ENCODE measurements at regions not wholly inside any gene's neighbourhood (a gene's known extent, or its start where the extent isn't known, plus 50 kb on each side); places are given as distances from the start of the nearest gene placed in this dataset.
A peak's percentile ranks its signal among the peaks of the same experiment; 100 is the strongest.

GRCh38 chr6:128827675-128828464 is 55.1 kb upstream of the LAMA2 start:
- TF ChIP-seq, protein P1, sequence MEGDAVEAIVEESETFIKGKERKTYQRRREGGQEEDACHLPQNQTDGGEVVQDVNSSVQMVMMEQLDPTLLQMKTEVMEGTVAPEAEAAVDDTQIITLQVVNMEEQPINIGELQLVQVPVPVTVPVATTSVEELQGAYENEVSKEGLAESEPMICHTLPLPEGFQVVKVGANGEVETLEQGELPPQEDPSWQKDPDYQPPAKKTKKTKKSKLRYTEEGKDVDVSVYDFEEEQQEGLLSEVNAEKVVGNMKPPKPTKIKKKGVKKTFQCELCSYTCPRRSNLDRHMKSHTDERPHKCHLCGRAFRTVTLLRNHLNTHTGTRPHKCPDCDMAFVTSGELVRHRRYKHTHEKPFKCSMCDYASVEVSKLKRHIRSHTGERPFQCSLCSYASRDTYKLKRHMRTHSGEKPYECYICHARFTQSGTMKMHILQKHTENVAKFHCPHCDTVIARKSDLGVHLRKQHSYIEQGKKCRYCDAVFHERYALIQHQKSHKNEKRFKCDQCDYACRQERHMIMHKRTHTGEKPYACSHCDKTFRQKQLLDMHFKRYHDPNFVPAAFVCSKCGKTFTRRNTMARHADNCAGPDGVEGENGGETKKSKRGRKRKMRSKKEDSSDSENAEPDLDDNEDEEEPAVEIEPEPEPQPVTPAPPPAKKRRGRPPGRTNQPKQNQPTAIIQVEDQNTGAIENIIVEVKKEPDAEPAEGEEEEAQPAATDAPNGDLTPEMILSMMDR (conservative IDR thresholded peaks at IDR 0.05; ENCODE audit: control insufficient read depth, insufficient read depth, low read depth, low read length) = no peak
- DNase-seq (ENCODE audit: low read depth) = no peak
- no peak overlapping the region for H3K4me3 ChIP-seq (ENCODE audit: control insufficient read depth, low read depth, low read length)

- DNase-seq (ENCODE audit: low read depth) = no peak
- no peak overlapping the region for H3K4me3 ChIP-seq (ENCODE audit: control insufficient read depth, low read depth, low read length)
- TF ChIP-seq, protein P1 (conservative IDR thresholded peaks at IDR 0.05; ENCODE audit: control insufficient read depth, insufficient read depth, low read depth, low read length) = no peak
Measured at GRCh38 chr6:128826606-128827005, 56.3 kb upstream of the LAMA2 start.

DNA sequence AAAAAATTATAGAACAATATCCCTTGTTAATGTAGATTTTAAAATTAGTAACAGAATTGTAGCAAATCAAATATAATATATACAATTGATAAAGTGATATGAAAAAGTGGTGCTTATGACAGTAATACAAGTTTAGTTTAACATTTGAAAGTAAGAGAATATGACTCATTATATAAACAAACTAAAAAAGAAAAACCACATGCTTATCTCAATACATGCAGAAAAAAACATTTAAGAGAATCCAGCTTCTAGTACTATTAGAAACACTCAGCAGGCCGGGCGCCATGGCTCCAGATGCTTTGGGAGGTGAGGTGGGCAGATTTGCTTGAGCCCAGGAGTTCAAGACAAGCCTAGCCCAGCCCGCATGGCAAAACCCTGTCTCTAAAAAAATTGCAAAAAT is 60.7 kb upstream of the LAMA2 start:
- DNase-seq (ENCODE audit: low read depth) = peak; percentile 25
- H3K4me3 ChIP-seq (ENCODE audit: control insufficient read depth, low read depth, low read length) = no peak overlapping the region
- TF ChIP-seq, protein P1 (conservative IDR thresholded peaks at IDR 0.05; ENCODE audit: control insufficient read depth, insufficient read depth, low read depth, low read length) = no peak

DNA sequence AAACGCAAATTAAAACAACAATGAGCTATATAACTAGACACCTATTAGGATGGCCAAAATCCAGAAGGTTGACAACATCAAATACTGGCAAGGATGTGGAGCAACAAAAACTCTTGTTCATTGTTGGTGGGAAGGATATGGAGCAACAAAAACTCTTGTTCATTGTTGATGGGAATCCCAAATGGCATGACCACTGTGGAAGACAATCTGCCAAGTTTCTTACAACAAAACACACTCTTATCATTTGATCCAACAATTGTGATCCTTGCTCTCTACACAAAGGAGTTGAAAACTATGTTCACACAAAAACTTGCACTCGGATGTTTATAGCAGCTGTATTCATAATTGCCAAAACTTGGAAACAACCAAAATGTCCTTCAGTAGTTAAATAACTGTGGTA is 61.8 kb upstream of the LAMA2 start:
- DNase-seq (ENCODE audit: low read depth) = no peak
- TF ChIP-seq, protein P1 (conservative IDR thresholded peaks at IDR 0.05; ENCODE audit: control insufficient read depth, insufficient read depth, low read depth, low read length) = no peak
- no peak overlapping the region for H3K4me3 ChIP-seq (ENCODE audit: control insufficient read depth, low read depth, low read length)

DNA sequence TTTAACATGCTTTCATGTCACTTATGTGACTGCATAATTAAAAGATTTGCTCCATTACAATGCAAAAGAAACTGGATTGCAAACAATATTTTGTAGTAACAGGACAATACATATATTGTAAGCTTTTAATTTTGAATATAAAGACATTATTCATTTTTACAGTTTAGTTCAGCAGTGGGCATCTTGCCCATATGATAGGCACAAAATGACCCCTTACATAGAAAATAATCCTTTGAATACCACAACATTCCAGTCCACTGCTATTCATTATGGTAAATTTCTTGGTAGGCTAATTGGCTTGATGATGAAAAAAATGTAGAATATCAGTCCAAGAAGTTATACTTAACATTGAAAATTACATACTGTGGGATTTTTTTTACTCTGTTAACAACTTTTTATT is 74.1 kb upstream of the LAMA2 start:
- no peak for DNase-seq (ENCODE audit: low read depth)
- TF ChIP-seq, protein P1 (conservative IDR thresholded peaks at IDR 0.05; ENCODE audit: control insufficient read depth, insufficient read depth, low read depth, low read length) = no peak
- no peak overlapping the region for H3K4me3 ChIP-seq (ENCODE audit: control insufficient read depth, low read depth, low read length)

DNA sequence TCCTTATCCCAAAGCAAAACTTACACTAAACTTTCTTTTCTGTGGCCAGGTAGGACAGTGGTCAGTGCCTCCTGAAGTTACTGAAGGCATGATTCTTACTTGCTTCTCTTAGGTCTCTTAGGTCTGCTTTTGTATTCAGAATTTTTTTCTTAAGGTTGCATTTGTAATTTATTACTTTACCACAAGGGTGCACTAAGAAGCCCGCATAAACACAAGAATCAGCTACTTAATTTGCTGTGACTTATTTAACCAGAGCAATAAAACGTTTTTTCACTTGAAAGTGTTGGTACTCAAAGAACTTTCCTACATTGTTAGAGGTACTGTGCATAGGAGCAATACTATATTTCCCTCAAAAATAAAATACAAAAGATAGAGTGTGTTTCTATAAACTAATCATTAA is 75.4 kb upstream of the LAMA2 start:
- TF ChIP-seq, protein P1 (conservative IDR thresholded peaks at IDR 0.05; ENCODE audit: control insufficient read depth, insufficient read depth, low read depth, low read length) = peak; percentile 56
- no peak overlapping the region for H3K4me3 ChIP-seq (ENCODE audit: control insufficient read depth, low read depth, low read length)
- peak; percentile 62 for DNase-seq (ENCODE audit: low read depth)

All from fibroblast of mammary gland (primary cell).